HG02870 (cell line): ENCODE measurements at regions not wholly inside any gene's neighbourhood (a gene's known extent, or its start where the extent isn't known, plus 50 kb on each side); places are given as distances from the start of the nearest gene placed in this dataset.

Experiments used
- ATAC-seq: cut with Tn5 transposase; IDR thresholded peaks from one replicate; pipeline ENCODE4 v1.9.1; 2021; ENCODE audit warnings: mild to moderate bottlenecking, moderate library complexity; ENCODE audit not compliant: unreplicated experiment

GRCh38 chr4:33160126-33160525, 2440.0 kb downstream of the PCDH7 start:
- no peak for ATAC-seq

GRCh38 chr4:33161202-33161601, 2441.0 kb downstream of the PCDH7 start:
- ATAC-seq, result no peak

- no peak for ATAC-seq
Observed at GRCh38 chr4:33162122-33162521, 2442.0 kb downstream of the PCDH7 start.

GRCh38 chr4:33171873-33172525, 2451.8 kb downstream of the PCDH7 start:
- no peak for ATAC-seq

- ATAC-seq, result no peak
Observed at GRCh38 chr4:33176566-33176965, 2456.4 kb downstream of the PCDH7 start.

- ATAC-seq, result peak; percentile 83
Observed at GRCh38 chr4:33184657-33185290, 2464.6 kb downstream of the PCDH7 start.

GRCh38 chr4:33187035-33187434, 2466.9 kb downstream of the PCDH7 start:
- no peak for ATAC-seq

GRCh38 chr4:33188733-33189132, 2468.6 kb downstream of the PCDH7 start:
- ATAC-seq, result no peak

GRCh38 chr4:33189169-33189568, 2469.0 kb downstream of the PCDH7 start:
- ATAC-seq, result no peak

- no peak for ATAC-seq
Observed at GRCh38 chr4:33193109-33193508, 2472.9 kb downstream of the PCDH7 start.

GRCh38 chr4:33200377-33200776, 2480.2 kb downstream of the PCDH7 start:
- no peak for ATAC-seq

- ATAC-seq, result no peak
Observed at GRCh38 chr4:33218238-33218637, 2498.1 kb downstream of the PCDH7 start.

- ATAC-seq, result no peak
Observed at GRCh38 chr4:33226133-33226532, 2506.0 kb downstream of the PCDH7 start.

GRCh38 chr4:33226783-33227182, 2506.6 kb downstream of the PCDH7 start:
- no peak for ATAC-seq

- no peak for ATAC-seq
Observed at GRCh38 chr4:33255094-33255493, 2534.9 kb downstream of the PCDH7 start.

- ATAC-seq, result no peak
Observed at GRCh38 chr4:33255507-33255906, 2535.3 kb downstream of the PCDH7 start.

GRCh38 chr4:33262824-33263223, 2542.7 kb downstream of the PCDH7 start:
- ATAC-seq, result no peak

- ATAC-seq, result no peak
Observed at GRCh38 chr4:33268776-33269175, 2548.6 kb downstream of the PCDH7 start.

GRCh38 chr4:33270403-33270802, 2550.2 kb downstream of the PCDH7 start:
- ATAC-seq, result no peak

- ATAC-seq, result no peak
Observed at GRCh38 chr4:33272722-33273121, 2552.6 kb downstream of the PCDH7 start.

- no peak for ATAC-seq
Observed at GRCh38 chr4:33283818-33284217, 2563.6 kb downstream of the PCDH7 start.

GRCh38 chr4:33296876-33297455, 2576.8 kb downstream of the PCDH7 start:
- ATAC-seq, result no peak
